Osteoblast (primary cell): ENCODE measurements at regions not wholly inside any gene's neighbourhood (a gene's known extent, or its start where the extent isn't known, plus 50 kb on each side); places are given as distances from the start of the nearest gene placed in this dataset.
"Not testable (repeated sequence)": the region's sequence is repeated elsewhere in the genome, so short reads cannot be mapped to it uniquely, and the experiment has no call there.

Source experiments
- DNase-seq: peaks from one replicate; pipeline ENCODE4 v3.0.0; 2011; ENCODE audit warnings: low spot score, mixed read lengths; ENCODE audit not compliant: insufficient read length; ENCODE audit errors: missing footprints
- H2AFZ ChIP-seq: 2 replicates; pipeline ENCODE4 v1.6.0; 2011; ENCODE audit warnings: mild to moderate bottlenecking, low read length
- H3K27ac ChIP-seq: 2 replicates; pipeline ENCODE4 v1.5.1; 2011; ENCODE audit warnings: mild to moderate bottlenecking, low read depth, low read length, moderate library complexity
- H3K27me3 ChIP-seq: 2 replicates; pipeline ENCODE4 v1.6.0; 2012; ENCODE audit warnings: mild to moderate bottlenecking, control low read depth, inconsistent platforms, low read length, moderate library complexity; ENCODE audit not compliant: insufficient read depth
- H3K36me3 ChIP-seq: 2 replicates; pipeline ENCODE4 v1.5.1; 2011; ENCODE audit warnings: mild to moderate bottlenecking, low read length, control low read depth, moderate library complexity; ENCODE audit not compliant: insufficient read depth
- H3K4me1 ChIP-seq: 2 replicates; pipeline ENCODE4 v1.5.1; 2011; ENCODE audit warnings: mild to moderate bottlenecking, low read length, control low read depth, moderate library complexity; ENCODE audit not compliant: insufficient read depth
- H3K4me2 ChIP-seq: 2 replicates; pipeline ENCODE4 v1.6.0; 2011; ENCODE audit warnings: mild to moderate bottlenecking, low read length; ENCODE audit not compliant: insufficient read depth
- H3K4me3 ChIP-seq: fragments of 200-600 bp; sonication (generic); 3 replicates; pipeline ENCODE4 v1.5.1; 2012; ENCODE audit warnings: mild to moderate bottlenecking, low read length, inconsistent platforms; ENCODE audit not compliant: insufficient read depth
- H3K79me2 ChIP-seq: 2 replicates; pipeline ENCODE4 v1.6.0; 2012; ENCODE audit warnings: mild to moderate bottlenecking, low read length, control low read depth, inconsistent platforms; ENCODE audit not compliant: insufficient read depth
- H3K9me3 ChIP-seq: 2 replicates; pipeline ENCODE4 v1.5.1; 2011; ENCODE audit warnings: low read depth, low read length, control low read depth
- H4K20me1 ChIP-seq: 2 replicates; pipeline ENCODE4 v1.6.0; 2012; ENCODE audit warnings: mild to moderate bottlenecking, low read length, control low read depth; ENCODE audit not compliant: insufficient read depth
- CTCF ChIP-seq: IDR thresholded peaks from 2 replicates; pipeline ENCODE4 v1.5.1; 2011; ENCODE audit warnings: mild to moderate bottlenecking, low read depth, low read length, moderate library complexity; ENCODE audit errors: extremely low read depth

DNA sequence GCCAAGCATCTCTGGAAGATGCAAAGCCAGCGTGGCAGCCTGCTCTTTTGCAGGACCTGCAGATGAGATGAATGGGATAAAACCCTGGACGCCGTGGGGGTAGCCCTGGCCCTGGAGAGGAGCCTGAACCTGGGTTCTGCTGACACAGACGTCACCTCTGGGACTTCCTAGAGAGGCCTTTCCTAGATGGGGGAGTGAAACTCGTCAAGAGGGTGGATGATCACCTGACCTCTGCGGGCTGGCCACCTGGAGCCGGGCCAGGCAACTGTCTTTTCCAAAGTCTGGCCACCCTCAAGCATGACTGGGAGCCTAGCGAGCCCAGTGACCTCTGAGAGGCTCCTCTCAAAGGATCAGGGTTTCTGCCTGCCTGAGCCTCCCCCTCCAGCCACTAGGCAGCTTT, 529.0 kb downstream of the KCNJ18 start:
- H3K27ac ChIP-seq = no peak overlapping the region
- H3K4me1 ChIP-seq = no peaks in the 10 kb centered on the region
- H3K79me2 ChIP-seq = no peaks in the 10 kb centered on the region
- H3K36me3 ChIP-seq = no peaks in the 10 kb centered on the region
- no peak overlapping the region for H3K4me3 ChIP-seq
- H3K9me3 ChIP-seq = no peaks in the 10 kb centered on the region
- no peak overlapping the region for H3K4me2 ChIP-seq
- DNase-seq = no peak
- H3K27me3 ChIP-seq = no peaks in the 10 kb centered on the region
- no peak overlapping the region for H2AFZ ChIP-seq
- no peak for TF ChIP-seq CTCF
- H4K20me1 ChIP-seq = no peaks in the 10 kb centered on the region

DNA sequence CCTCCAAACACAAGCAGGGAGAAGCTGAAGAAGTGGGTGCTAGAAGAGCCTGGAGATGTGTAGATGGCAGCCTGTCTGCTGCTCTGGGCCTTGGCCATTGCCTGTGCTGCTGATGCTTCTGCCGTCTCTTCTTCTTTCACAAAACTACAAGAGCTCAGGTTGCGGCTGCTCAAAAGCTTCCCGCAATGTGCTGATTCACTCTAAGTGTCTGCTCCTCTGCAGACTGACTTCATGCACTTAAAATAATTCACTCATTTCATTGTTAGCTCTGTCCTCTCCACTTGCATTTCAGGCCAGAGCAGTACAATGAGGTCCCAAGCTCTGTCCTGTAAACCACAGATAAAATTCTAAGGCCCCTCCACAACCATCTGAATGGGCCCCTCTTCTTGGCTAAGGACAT, 534.2 kb downstream of the KCNJ18 start:
- H4K20me1 ChIP-seq, H3K36me3 ChIP-seq, H3K4me3 ChIP-seq, DNase-seq, H3K4me2 ChIP-seq, H3K9me3 ChIP-seq, H3K79me2 ChIP-seq, H2AFZ ChIP-seq, H3K27me3 ChIP-seq, H3K4me1 ChIP-seq, H3K27ac ChIP-seq: not testable (repeated sequence)

DNA sequence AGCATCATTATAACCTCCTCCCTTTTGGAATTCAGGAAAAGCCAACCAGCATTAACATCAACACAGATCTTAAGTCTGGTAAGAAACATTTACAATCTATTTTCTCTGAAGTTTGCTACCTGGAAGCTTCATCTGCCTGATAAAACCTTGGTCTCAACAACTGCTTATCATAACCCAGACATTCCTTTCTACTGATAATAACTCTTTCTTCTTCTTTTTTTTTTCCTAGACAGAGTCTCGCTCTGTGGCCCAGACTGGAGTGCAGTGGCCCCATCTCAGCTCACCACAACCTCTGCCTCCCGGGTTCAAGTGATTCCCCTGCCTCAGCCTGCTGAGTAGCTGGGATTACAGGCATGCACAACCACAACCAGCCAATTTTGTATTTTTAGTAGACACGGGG, 534.6 kb downstream of the KCNJ18 start:
- H3K4me3 ChIP-seq, H3K9me3 ChIP-seq, DNase-seq, H4K20me1 ChIP-seq, H3K36me3 ChIP-seq, H2AFZ ChIP-seq, H3K27me3 ChIP-seq, H3K4me1 ChIP-seq, H3K4me2 ChIP-seq, H3K27ac ChIP-seq, H3K79me2 ChIP-seq: not testable (repeated sequence)

DNA sequence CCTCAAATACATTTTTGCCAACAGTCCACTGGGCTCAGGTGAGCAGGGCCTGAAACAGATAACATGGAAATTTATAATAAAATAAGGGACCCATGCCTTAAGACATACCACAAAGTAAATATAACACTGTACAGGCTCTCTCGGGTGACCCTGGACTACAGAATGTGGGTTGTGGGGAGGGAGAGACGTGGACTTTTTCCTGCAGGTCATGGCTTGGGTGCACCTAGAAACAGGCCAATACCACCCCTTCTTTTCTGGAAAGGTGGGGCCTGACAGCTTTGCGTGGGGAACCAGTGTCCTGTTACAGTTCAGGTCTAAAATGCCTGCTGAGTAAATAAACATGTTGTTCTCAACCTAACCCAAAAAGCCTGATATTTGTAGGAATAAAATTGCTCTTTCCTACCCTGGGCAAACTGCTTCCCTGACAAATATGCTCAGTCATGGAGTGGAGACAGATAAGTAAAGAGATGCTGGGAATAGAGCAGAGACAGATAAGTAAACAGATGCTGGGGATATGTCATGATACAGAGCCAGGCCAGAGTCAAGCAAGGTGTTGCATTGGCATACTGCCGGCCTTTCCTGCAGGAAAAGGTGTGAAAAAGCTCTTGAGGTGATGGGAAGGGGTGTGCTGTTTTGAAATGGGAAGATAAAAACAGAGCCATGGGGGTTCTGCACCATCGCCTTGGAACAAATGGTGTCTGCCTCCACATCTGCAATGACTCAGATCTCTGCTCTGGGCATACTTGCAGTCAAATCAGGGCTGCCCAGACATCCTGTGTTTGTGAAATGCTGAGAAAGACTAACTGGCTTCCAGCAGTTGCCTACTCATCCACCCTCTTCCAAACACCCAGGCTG, 535.6 kb downstream of the KCNJ18 start:
- H2AFZ ChIP-seq, H3K4me1 ChIP-seq, H3K79me2 ChIP-seq, H3K4me2 ChIP-seq, H3K36me3 ChIP-seq, DNase-seq, H4K20me1 ChIP-seq, H3K4me3 ChIP-seq, H3K9me3 ChIP-seq, H3K27ac ChIP-seq, H3K27me3 ChIP-seq: not testable (repeated sequence)

DNA sequence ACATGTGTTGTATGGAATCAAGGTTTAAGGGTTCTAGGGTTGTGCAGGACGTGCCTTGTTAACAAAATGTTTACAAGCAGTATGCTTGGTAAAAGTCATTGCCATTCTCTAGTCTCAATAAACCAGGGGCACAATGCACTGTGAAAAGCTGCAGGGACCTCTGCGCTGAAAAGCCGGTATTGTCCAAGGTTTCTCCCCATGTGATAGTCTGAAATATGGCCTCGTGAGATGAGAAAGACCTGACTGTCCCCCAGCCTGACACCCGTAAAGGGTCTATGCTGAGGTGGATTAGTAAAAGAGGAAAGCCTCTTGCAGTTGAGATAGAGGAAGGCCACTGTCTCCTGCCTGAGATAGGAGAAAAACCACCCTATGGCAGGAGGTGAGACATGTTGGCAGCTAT, 537.5 kb downstream of the KCNJ18 start:
- not testable (repeated sequence) for H3K4me3 ChIP-seq, H3K4me1 ChIP-seq, H3K27ac ChIP-seq, H3K79me2 ChIP-seq, H2AFZ ChIP-seq, H3K27me3 ChIP-seq, H4K20me1 ChIP-seq, H3K9me3 ChIP-seq, DNase-seq, H3K4me2 ChIP-seq, H3K36me3 ChIP-seq

DNA sequence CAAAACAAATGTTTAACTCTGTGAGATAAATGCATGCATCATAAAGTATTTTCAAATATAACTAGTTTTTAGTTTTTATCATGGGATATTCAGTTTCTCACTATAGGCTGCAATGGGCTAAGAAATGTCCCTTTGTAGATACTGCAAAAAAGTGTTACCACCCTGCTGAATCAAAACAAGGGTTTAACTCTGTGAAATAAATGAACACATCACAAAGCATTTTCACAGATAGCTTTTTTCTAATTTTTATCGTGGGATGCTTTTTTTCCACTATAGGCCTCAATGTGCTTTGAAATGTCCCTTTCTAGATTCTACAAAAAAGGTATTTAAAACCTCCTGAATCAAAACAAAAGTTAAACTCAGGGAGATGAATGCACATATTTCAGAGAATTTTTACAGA, 541.1 kb downstream of the KCNJ18 start:
- Histone ChIP-seq H3K36me3 (no peaks in the 10 kb centered on the region), H3K4me3 (no peak overlapping the region), H2AFZ (no peak overlapping the region), H3K27me3 (no peaks in the 10 kb centered on the region), H3K4me2 (no peak overlapping the region), H4K20me1 (no peaks in the 10 kb centered on the region), H3K4me1 (no peaks in the 10 kb centered on the region), H3K79me2 (no peaks in the 10 kb centered on the region), H3K9me3 (no peaks in the 10 kb centered on the region), H3K27ac (no peak overlapping the region)
- no peak for DNase-seq
- TF ChIP-seq CTCF = no peak
